ENCODE measurements at regions not wholly inside any gene's neighbourhood (a gene's known extent, or its start where the extent isn't known, plus 50 kb on each side); places are given as distances from the start of the nearest gene placed in this dataset.

DNA sequence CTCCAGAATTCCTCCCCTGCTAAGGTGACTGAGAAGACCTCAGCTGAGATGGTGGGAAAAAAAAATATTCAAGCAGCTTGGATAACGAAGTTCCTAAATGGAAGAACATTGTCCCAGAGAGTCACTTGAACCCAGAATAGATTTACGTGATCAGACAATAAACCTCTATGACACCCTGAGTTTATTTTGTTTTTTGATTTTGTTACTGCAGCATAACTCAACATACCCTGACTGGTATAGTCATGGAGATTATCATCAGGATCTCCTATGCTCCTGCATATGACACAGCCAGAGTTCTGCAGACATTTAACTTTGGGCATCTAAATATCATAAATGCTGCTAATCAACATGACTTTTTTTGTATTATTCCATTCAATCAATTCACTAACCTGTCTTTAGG lies 282.9 kb downstream of the RASEF start:
- no peaks in the 10 kb centered on the region for H3K9me3 ChIP-seq (ENCODE audit: insufficient read depth, low read length, severe bottlenecking)
- DNase-seq (no peak), ATAC-seq (ENCODE audit: insufficient read depth, low read depth) (no peak)
- H3K27ac ChIP-seq (ENCODE audit: low read length), result no peak overlapping the region
- H3K36me3 ChIP-seq (ENCODE audit: insufficient read depth, low read length), result no peaks in the 10 kb centered on the region
- no peak for TF ChIP-seq EZH2 (IDR thresholded peaks at IDR 0.05; ENCODE audit: borderline replicate concordance, low read depth, low read length, severe bottlenecking)
- TF ChIP-seq, protein P1, sequence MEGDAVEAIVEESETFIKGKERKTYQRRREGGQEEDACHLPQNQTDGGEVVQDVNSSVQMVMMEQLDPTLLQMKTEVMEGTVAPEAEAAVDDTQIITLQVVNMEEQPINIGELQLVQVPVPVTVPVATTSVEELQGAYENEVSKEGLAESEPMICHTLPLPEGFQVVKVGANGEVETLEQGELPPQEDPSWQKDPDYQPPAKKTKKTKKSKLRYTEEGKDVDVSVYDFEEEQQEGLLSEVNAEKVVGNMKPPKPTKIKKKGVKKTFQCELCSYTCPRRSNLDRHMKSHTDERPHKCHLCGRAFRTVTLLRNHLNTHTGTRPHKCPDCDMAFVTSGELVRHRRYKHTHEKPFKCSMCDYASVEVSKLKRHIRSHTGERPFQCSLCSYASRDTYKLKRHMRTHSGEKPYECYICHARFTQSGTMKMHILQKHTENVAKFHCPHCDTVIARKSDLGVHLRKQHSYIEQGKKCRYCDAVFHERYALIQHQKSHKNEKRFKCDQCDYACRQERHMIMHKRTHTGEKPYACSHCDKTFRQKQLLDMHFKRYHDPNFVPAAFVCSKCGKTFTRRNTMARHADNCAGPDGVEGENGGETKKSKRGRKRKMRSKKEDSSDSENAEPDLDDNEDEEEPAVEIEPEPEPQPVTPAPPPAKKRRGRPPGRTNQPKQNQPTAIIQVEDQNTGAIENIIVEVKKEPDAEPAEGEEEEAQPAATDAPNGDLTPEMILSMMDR (IDR thresholded peaks at IDR 0.05; ENCODE audit: borderline replicate concordance, extremely low read depth, low read length, poor library complexity, severe bottlenecking), result no peak
- no peaks in the 10 kb centered on the region for H3K79me2 ChIP-seq (ENCODE audit: insufficient read depth, low read length)
- no peak overlapping the region for H2AFZ ChIP-seq (ENCODE audit: low read depth, low read length)
- no peak overlapping the region for H3K9ac ChIP-seq (ENCODE audit: low read depth, low read length)
- peaks cover 11% of the 10 kb centered on the region for H3K4me1 ChIP-seq (ENCODE audit: insufficient read depth, low read length)
- no peak overlapping the region for H3K4me2 ChIP-seq (ENCODE audit: insufficient read depth, low read length)
- H3K4me3 ChIP-seq (ENCODE audit: low read depth in 1 of 2, low read length in 2 of 2), result no peak overlapping the region
- H4K20me1 ChIP-seq (ENCODE audit: insufficient read depth, low read length), result no peaks in the 10 kb centered on the region
- H3K27me3 ChIP-seq (ENCODE audit: insufficient read depth, low read length, poor library complexity), result no peaks in the 10 kb centered on the region

GRCh38 chr9:82781921-82782392 lies 281.0 kb downstream of the RASEF start:
- H3K79me2 ChIP-seq (ENCODE audit: insufficient read depth, low read length), result no peaks in the 10 kb centered on the region
- TF ChIP-seq, protein P1 (IDR thresholded peaks at IDR 0.05; ENCODE audit: borderline replicate concordance, extremely low read depth, low read length, poor library complexity, severe bottlenecking), result no peak
- no peak for TF ChIP-seq EZH2 (IDR thresholded peaks at IDR 0.05; ENCODE audit: borderline replicate concordance, low read depth, low read length, severe bottlenecking)
- H3K27ac ChIP-seq (ENCODE audit: low read length), result no peak overlapping the region
- no peaks in the 10 kb centered on the region for H4K20me1 ChIP-seq (ENCODE audit: insufficient read depth, low read length)
- no peaks in the 10 kb centered on the region for H3K27me3 ChIP-seq (ENCODE audit: insufficient read depth, low read length, poor library complexity)
- no peaks in the 10 kb centered on the region for H3K9me3 ChIP-seq (ENCODE audit: insufficient read depth, low read length, severe bottlenecking)
- H3K4me1 ChIP-seq (ENCODE audit: insufficient read depth, low read length), result peaks cover 11% of the 10 kb centered on the region
- no peak overlapping the region for H2AFZ ChIP-seq (ENCODE audit: low read depth, low read length)
- H3K4me2 ChIP-seq (ENCODE audit: insufficient read depth, low read length), result no peak overlapping the region
- DNase-seq, result no peak
- H3K9ac ChIP-seq (ENCODE audit: low read depth, low read length), result no peak overlapping the region
- no peaks in the 10 kb centered on the region for H3K36me3 ChIP-seq (ENCODE audit: insufficient read depth, low read length)
- no peak overlapping the region for H3K4me3 ChIP-seq (ENCODE audit: low read depth in 1 of 2, low read length in 2 of 2)
- ATAC-seq (ENCODE audit: insufficient read depth, low read depth), result no peak

- TF ChIP-seq, protein P1 (IDR thresholded peaks at IDR 0.05; ENCODE audit: borderline replicate concordance, extremely low read depth, low read length, poor library complexity, severe bottlenecking), result no peak
- no peak for TF ChIP-seq EZH2 (IDR thresholded peaks at IDR 0.05; ENCODE audit: borderline replicate concordance, low read depth, low read length, severe bottlenecking)
- Histone ChIP-seq H3K4me2 (ENCODE audit: insufficient read depth, low read length) (no peak overlapping the region), H3K9ac (ENCODE audit: low read depth, low read length) (no peak overlapping the region), H3K27ac (ENCODE audit: low read length) (no peak overlapping the region), H4K20me1 (ENCODE audit: insufficient read depth, low read length) (no peaks in the 10 kb centered on the region), H2AFZ (ENCODE audit: low read depth, low read length) (no peak overlapping the region), H3K9me3 (ENCODE audit: insufficient read depth, low read length, severe bottlenecking) (no peaks in the 10 kb centered on the region), H3K4me3 (ENCODE audit: low read depth in 1 of 2, low read length in 2 of 2) (no peak overlapping the region), H3K4me1 (ENCODE audit: insufficient read depth, low read length) (peaks cover 11% of the 10 kb centered on the region), H3K27me3 (ENCODE audit: insufficient read depth, low read length, poor library complexity) (no peaks in the 10 kb centered on the region), H3K36me3 (ENCODE audit: insufficient read depth, low read length) (no peaks in the 10 kb centered on the region), H3K79me2 (ENCODE audit: insufficient read depth, low read length) (no peaks in the 10 kb centered on the region)
- DNase-seq (no peak), ATAC-seq (ENCODE audit: insufficient read depth, low read depth) (no peak)
Measured at GRCh38 chr9:82783045-82783444, 279.9 kb downstream of the RASEF start.

DNA sequence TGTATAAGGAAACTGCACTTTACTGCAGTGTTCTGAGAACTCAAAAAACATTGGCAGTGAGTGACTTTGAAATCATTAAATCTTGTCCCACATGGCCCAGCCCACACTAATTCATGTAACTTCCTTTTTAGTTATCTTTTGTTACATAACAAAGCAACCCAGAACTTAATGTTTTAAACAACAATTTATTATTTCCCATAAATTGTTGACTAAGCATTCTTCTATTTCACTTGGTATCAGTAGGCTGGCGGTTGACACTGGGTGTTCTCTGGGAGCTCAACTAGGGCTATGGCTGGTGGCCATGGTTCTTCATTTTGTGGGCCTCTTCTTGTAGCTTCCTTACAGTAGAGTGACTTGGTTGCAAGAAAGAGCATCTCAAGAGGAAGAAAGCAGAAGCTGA lies 278.4 kb downstream of the RASEF start:
- no peak for DNase-seq
- ATAC-seq (ENCODE audit: insufficient read depth, low read depth), result no peak
- no peak overlapping the region for H2AFZ ChIP-seq (ENCODE audit: low read depth, low read length)
- H3K36me3 ChIP-seq (ENCODE audit: insufficient read depth, low read length), result no peaks in the 10 kb centered on the region
- H3K79me2 ChIP-seq (ENCODE audit: insufficient read depth, low read length), result no peaks in the 10 kb centered on the region
- no peak overlapping the region for H3K4me2 ChIP-seq (ENCODE audit: insufficient read depth, low read length)
- peaks cover 11% of the 10 kb centered on the region for H3K4me1 ChIP-seq (ENCODE audit: insufficient read depth, low read length)
- no peak for TF ChIP-seq EZH2 (IDR thresholded peaks at IDR 0.05; ENCODE audit: borderline replicate concordance, low read depth, low read length, severe bottlenecking)
- TF ChIP-seq, protein P1 (IDR thresholded peaks at IDR 0.05; ENCODE audit: borderline replicate concordance, extremely low read depth, low read length, poor library complexity, severe bottlenecking), result no peak
- no peaks in the 10 kb centered on the region for H3K9me3 ChIP-seq (ENCODE audit: insufficient read depth, low read length, severe bottlenecking)
- no peak overlapping the region for H3K9ac ChIP-seq (ENCODE audit: low read depth, low read length)
- no peak overlapping the region for H3K27ac ChIP-seq (ENCODE audit: low read length)
- H4K20me1 ChIP-seq (ENCODE audit: insufficient read depth, low read length), result no peaks in the 10 kb centered on the region
- no peak overlapping the region for H3K4me3 ChIP-seq (ENCODE audit: low read depth in 1 of 2, low read length in 2 of 2)
- H3K27me3 ChIP-seq (ENCODE audit: insufficient read depth, low read length, poor library complexity), result no peaks in the 10 kb centered on the region
